HG02678 (cell line): ENCODE measurements at regions not wholly inside any gene's neighbourhood (a gene's known extent, or its start where the extent isn't known, plus 50 kb on each side); places are given as distances from the start of the nearest gene placed in this dataset.

Source experiments
- ATAC-seq: cut with Tn5 transposase; IDR thresholded peaks from one replicate; pipeline ENCODE4 v1.9.1; 2021; ENCODE audit warnings: mild to moderate bottlenecking, moderate library complexity; ENCODE audit not compliant: unreplicated experiment

GRCh38 chr18:64210401-64210949 is 61.6 kb upstream of the LINC00305 start:
- ATAC-seq = no peak

GRCh38 chr18:64208516-64208915 is 59.6 kb upstream of the LINC00305 start:
- ATAC-seq = no peak

GRCh38 chr18:64207820-64208219 is 58.9 kb upstream of the LINC00305 start:
- no peak for ATAC-seq

GRCh38 chr18:64203295-64203694 is 54.4 kb upstream of the LINC00305 start:
- peak; percentile 40 for ATAC-seq

GRCh38 chr18:64202863-64203262 is 54.0 kb upstream of the LINC00305 start:
- ATAC-seq = no peak

GRCh38 chr18:64202210-64202836 is 53.4 kb upstream of the LINC00305 start:
- ATAC-seq = no peak

- ATAC-seq = no peak
Observed at GRCh38 chr18:64201781-64202180, 52.9 kb upstream of the LINC00305 start.

GRCh38 chr18:64199581-64199980 is 50.7 kb upstream of the LINC00305 start:
- no peak for ATAC-seq
